ENCODE measurements at regions not wholly inside any gene's neighbourhood (a gene's known extent, or its start where the extent isn't known, plus 50 kb on each side); places are given as distances from the start of the nearest gene placed in this dataset.

- TF ChIP-seq FOSL1 (IDR thresholded peaks at IDR 0.05; ENCODE audit: low read depth) (no peak), ZBTB33 (IDR thresholded peaks at IDR 0.05; ENCODE audit: extremely low read depth, insufficient replicate concordance, low read length) (no peak), ZFX (IDR thresholded peaks at IDR 0.05) (no peak), ELF1 (IDR thresholded peaks at IDR 0.05; ENCODE audit: borderline replicate concordance, low read depth) (no peak), EZH2 (IDR thresholded peaks at IDR 0.05) (no peak), REST (IDR thresholded peaks at IDR 0.05; ENCODE audit: low read depth) (no peak), YY1 (IDR thresholded peaks at IDR 0.05; ENCODE audit: extremely low read depth, insufficient replicate concordance, low read depth, low read length) (no peak), POLR2AphosphoS5 (IDR thresholded peaks at IDR 0.05; ENCODE audit: low read depth, low read length) (no peak), CTCF (IDR thresholded peaks at IDR 0.05 in 2 of 3, conservative IDR thresholded peaks at IDR 0.05 in 1 of 3; ENCODE audit: borderline replicate concordance in 1 of 3, insufficient read depth in 1 of 3, low read depth in 2 of 3, low read length in 2 of 3) (no peak)
- no peaks in the 10 kb centered on the region; the same call in 1 of the 2 replicates for H4K20me1 ChIP-seq (ENCODE audit: insufficient read depth)
- H3K27ac ChIP-seq (ENCODE audit: low read depth, low read length): no peak overlapping the region
- H3K79me2 ChIP-seq (ENCODE audit: insufficient read depth, low read length): no peaks in the 10 kb centered on the region
- H3K4me2 ChIP-seq (ENCODE audit: low read length): no peak overlapping the region
- RAD21 ChIA-PET (ENCODE audit: low non-redundant PET in 1 of 2, low total read pairs in 2 of 2, uncharacterized antibody in 2 of 2, unreplicated experiment in 2 of 2): no interaction called here
- H3K9me3 ChIP-seq (ENCODE audit: control insufficient read depth in 1 of 2, insufficient read depth in 1 of 2, low read depth in 1 of 2, low read length in 2 of 2): peaks cover 0 to 16% of the 10 kb centered on the region in 2 experiments; a peak in 3 of 4 replicates
- intact Hi-C loops (cut with micrococcal nuclease): no loop called here
- H3K27me3 ChIP-seq (ENCODE audit: insufficient read depth, low read length): no peaks in the 10 kb centered on the region
- H3K4me3 ChIP-seq (replicated peaks in 1 of 2; ENCODE audit: low read depth in 1 of 2, low read length in 2 of 2): no peak overlapping the region
- ATAC-seq (no peak), DNase-seq (ENCODE audit: low read depth, low spot score) (no peak)
- H3K9ac ChIP-seq (ENCODE audit: low read length): no peak overlapping the region
- no peaks in the 10 kb centered on the region for H3K4me1 ChIP-seq (ENCODE audit: control insufficient read depth in 1 of 2, insufficient read depth in 2 of 2, low read length in 2 of 2)
- CTCF ChIA-PET: no interaction called here
- H2AFZ ChIP-seq (ENCODE audit: low read depth, low read length, poor library complexity, severe bottlenecking): no peak overlapping the region
- BruUV-seq (replicated peaks): no TSS peak
- H3K9me2 ChIP-seq (ENCODE audit: insufficient read depth): no peaks in the 10 kb centered on the region
- POLR2A ChIA-PET: no interaction called here
- H3K36me3 ChIP-seq (ENCODE audit: control insufficient read depth in 1 of 2, insufficient read depth in 2 of 2, low read length in 2 of 2): no peaks in the 10 kb centered on the region
These were observed 460.7 kb upstream of the CNTN3 start for GRCh38 chr3:75075158-75075557.

Data from HCT116 (cell line).